GM10266 (cell line): ENCODE measurements at regions not wholly inside any gene's neighbourhood (a gene's known extent, or its start where the extent isn't known, plus 50 kb on each side); places are given as distances from the start of the nearest gene placed in this dataset.

Source experiments
- DNase-seq: peaks from one replicate; pipeline ENCODE4 v3.0.0; 2012; ENCODE audit errors: extremely low spot score
- CTCF ChIP-seq: IDR thresholded peaks from 2 replicates; pipeline ENCODE4 v1.5.1; 2012; ENCODE audit warnings: mild to moderate bottlenecking, low read depth; ENCODE audit not compliant: control insufficient read depth, insufficient read depth; ENCODE audit errors: missing control alignments

DNA sequence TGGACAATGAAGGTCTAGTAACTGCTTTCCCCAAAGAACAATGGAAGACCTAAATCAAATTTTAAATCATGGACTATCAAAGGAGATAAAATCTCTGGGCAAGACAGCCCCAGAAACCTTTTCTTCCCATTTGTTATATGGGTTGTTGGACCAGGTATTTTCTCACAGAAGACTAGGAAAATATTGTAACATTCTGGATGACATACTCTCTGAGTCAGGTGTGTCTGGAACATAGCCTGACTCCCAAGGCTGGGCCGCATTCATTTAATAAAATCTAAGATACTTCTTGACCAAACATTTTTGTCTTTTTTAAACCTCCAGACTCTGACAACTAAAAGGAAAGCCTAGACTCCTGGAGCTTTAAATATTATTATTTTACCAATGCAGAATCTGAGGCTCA lies 87.9 kb downstream of the ATP23 start:
- TF ChIP-seq CTCF = no peak
- DNase-seq = no peak

DNA sequence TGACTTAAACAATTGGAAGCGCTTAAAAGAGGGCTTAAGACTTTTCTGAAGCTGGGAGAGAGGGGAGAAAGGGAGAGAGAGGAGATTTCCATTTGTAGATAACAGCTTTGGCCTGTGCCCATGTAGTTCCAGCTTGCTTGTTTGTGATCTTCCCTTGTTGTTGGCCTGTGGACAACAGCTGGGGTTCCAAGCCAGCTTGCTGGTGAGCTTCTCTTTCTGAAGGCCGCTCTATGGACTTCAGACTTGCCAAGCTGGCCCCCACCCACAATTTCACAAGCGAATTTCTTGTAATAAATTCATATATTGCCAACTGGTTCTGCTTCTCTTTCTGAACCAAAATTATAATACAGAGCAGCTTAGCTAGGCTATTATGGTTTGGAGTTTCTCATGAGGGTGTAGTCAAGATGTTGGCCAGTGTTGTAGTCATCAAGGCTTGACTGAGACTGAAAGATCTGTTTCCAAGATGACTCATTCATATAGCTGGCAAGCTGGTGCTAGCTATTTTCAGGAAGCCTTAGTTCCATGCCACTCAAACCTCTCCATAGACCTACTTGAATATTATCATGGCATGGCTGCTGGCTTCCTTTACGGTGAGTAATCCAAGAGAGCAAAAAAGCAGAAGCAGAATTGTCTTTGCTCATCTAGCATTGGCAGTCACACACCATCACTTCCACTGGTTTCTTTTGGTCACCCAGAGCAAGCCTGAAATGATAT lies 89.4 kb downstream of the ATP23 start:
- no peak for DNase-seq
- no peak for TF ChIP-seq CTCF

- DNase-seq = no peak
- no peak for TF ChIP-seq CTCF
Observed at GRCh38 chr12:58032156-58032555, 90.8 kb downstream of the ATP23 start.

DNA sequence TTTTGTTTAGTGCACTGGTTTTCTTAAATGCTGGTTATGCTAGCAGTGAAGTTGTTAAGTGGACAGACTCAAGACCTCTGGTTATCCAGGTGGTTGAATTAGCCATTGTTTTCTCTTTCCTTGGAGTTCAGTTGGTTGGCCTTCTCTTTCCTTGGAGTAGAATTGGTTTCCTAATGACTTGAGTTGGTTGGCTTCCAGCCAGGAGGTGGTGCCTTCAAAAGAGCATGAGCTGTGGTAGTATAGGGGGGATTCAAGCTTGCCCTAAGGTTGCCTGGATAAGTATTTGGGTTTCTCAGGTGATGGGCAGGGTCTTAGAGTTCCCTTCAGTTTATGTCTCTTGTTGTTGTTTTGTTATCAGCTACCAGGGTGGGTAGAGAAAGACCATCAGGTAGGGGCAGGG lies 92.5 kb downstream of the ATP23 start:
- DNase-seq = no peak
- TF ChIP-seq CTCF = no peak

DNA sequence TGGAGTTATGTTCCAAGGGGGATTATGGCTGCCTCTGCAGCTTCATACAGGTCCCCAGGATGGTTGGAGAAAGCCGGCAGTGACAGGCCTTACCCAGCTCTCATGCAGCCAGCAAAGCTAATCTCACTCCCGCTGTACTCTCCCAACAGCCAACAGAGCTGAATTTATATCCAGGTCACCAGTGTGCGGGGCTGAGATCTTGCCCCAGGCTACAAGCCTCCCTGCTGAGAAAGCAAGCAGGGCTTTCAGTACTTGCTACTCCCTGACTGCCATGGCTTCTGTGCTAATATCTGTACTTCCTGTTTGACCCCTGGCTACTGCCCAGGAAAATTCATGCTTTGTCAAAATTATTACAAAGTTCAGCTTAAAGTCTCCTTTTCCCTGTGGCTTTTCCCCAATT lies 92.9 kb downstream of the ATP23 start:
- DNase-seq = no peak
- no peak for TF ChIP-seq CTCF

DNA sequence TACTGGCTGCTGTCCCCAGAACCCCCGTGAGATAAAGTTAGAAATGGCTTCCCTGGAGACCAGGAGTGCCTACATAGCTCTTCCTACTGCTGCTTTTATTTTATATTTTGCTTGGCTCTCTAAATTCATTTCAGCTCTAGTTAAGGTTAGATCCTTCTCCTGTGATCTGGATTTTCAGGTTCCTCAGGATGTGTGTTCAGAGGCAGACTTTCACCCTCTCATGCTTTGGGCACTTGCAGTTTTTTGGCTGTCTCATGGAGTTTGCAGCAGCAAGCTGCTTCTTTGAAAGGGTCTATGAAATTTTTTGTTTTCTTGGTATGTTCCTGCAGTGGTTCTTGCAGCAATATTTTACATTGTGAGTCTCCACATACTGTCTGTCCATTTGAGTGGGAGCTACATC lies 93.3 kb downstream of the ATP23 start:
- no peak for DNase-seq
- TF ChIP-seq CTCF = no peak

- no peak for TF ChIP-seq CTCF
- no peak for DNase-seq
Observed at GRCh38 chr12:58041441-58041840, 100.1 kb downstream of the ATP23 start.
